GM23338 (cell line): ENCODE measurements at regions not wholly inside any gene's neighbourhood (a gene's known extent, or its start where the extent isn't known, plus 50 kb on each side); places are given as distances from the start of the nearest gene placed in this dataset.

Experiments
- ATAC-seq: fragments of 200-7000 bp; cut with Tn5 transposase; 3 replicates; pipeline ENCODE4 v1.9.1; 2020
- DNase-seq: peaks from one replicate; pipeline ENCODE4 v3.0.0-alpha.2; 2015; ENCODE audit warnings: low spot score
- H2AFZ ChIP-seq: fragments of 200-600 bp; sonication (generic); 2 replicates; pipeline ENCODE4 v1.8.0; 2016; ENCODE audit warnings: antibody characterized with exemption, mild to moderate bottlenecking, moderate library complexity
- H3F3A ChIP-seq: fragments of 200-600 bp; sonication (generic); replicated peaks from 2 replicates; pipeline ENCODE4 v1.8.0; 2017; ENCODE audit warnings: antibody characterized with exemption, mixed run types, low read depth
- H3K27ac ChIP-seq: fragments of 200-600 bp; sonication (generic); 2 replicates; pipeline ENCODE4 v1.6.1; 2016; ENCODE audit warnings: low read depth
- H3K27me3 ChIP-seq: fragments of 200-600 bp; sonication (generic); 2 replicates; pipeline ENCODE4 v1.8.0; 2016; ENCODE audit warnings: mild to moderate bottlenecking, mixed run types, moderate library complexity; ENCODE audit not compliant: insufficient read depth
- H3K36me3 ChIP-seq: fragments of 200-600 bp; sonication (generic); 2 replicates; pipeline ENCODE4 v1.8.0; 2016; ENCODE audit warnings: mild to moderate bottlenecking; ENCODE audit not compliant: insufficient read depth
- H3K4me1 ChIP-seq: fragments of 200-600 bp; sonication (generic); 2 replicates; pipeline ENCODE4 v1.8.0; 2016; ENCODE audit warnings: mild to moderate bottlenecking, moderate library complexity; ENCODE audit not compliant: insufficient read depth
- H3K4me2 ChIP-seq: fragments of 200-600 bp; sonication (generic); 2 replicates; pipeline ENCODE4 v1.7.1; 2017; ENCODE audit warnings: mixed run types
- H3K4me3 ChIP-seq: fragments of 200-600 bp; sonication (generic); 2 replicates; pipeline ENCODE4 v1.6.1; 2016; ENCODE audit warnings: mixed run types
- H3K79me2 ChIP-seq: fragments of 200-600 bp; sonication (generic); replicated peaks from 2 replicates; pipeline ENCODE4 v1.8.0; 2017; ENCODE audit warnings: mild to moderate bottlenecking; ENCODE audit not compliant: insufficient read depth
- H3K9me2 ChIP-seq: fragments of 200-600 bp; sonication (generic); 2 replicates; pipeline ENCODE4 v1.8.0; 2017; ENCODE audit not compliant: insufficient read depth
- H4K20me1 ChIP-seq: fragments of 200-600 bp; sonication (generic); replicated peaks from 2 replicates; pipeline ENCODE4 v1.8.0; 2017; ENCODE audit warnings: mild to moderate bottlenecking; ENCODE audit not compliant: insufficient read depth
- H3K27ac Mint-ChIP-seq: 2 replicates; pipeline ENCODE4 v1.8.0; 2020; ENCODE audit warnings: inconsistent platforms, mild to moderate bottlenecking, moderate library complexity, mixed read lengths
- H3K27me3 Mint-ChIP-seq: 3 replicates; pipeline ENCODE4 v1.8.0; 2022; ENCODE audit warnings: low read depth, mild to moderate bottlenecking, moderate library complexity, mixed read lengths, inconsistent platforms; ENCODE audit not compliant: insufficient read depth, poor library complexity
- H3K36me3 Mint-ChIP-seq: 3 replicates; pipeline ENCODE4 v1.8.0; 2021; ENCODE audit warnings: low read depth, mild to moderate bottlenecking, inconsistent platforms, moderate library complexity, mixed read lengths
- H3K4me1 Mint-ChIP-seq: 3 replicates; pipeline ENCODE4 v1.8.0; 2020; ENCODE audit warnings: mild to moderate bottlenecking, inconsistent platforms, mixed read lengths
- H3K4me3 Mint-ChIP-seq: 3 replicates; pipeline ENCODE4 v1.8.0; 2021; ENCODE audit warnings: moderate library complexity, mild to moderate bottlenecking, inconsistent platforms, mixed read lengths
- H3K9me3 Mint-ChIP-seq: 3 replicates; pipeline ENCODE4 v1.8.0; 2020; ENCODE audit warnings: moderate library complexity, mild to moderate bottlenecking, inconsistent platforms, mixed read lengths
- CREB1 ChIP-seq: fragments of 250-450 bp; sonication (Bioruptor Pico); IDR thresholded peaks from 2 replicates; pipeline ENCODE4 v1.5.0; 2020; ENCODE audit warnings: low read depth, mild to moderate bottlenecking, moderate library complexity
- CTCF ChIP-seq, 2 experiments: fragments of 200-600 bp in 1 of 2; sonication (generic) in 1 of 2; conservative IDR thresholded peaks; 2 replicates each; pipeline versions ENCODE4 v1.5.1 to v1.6.1; 2016 to 2017; ENCODE audit warnings: antibody characterized with exemption in 2 of 2, low read depth in 2 of 2, mild to moderate bottlenecking in 2 of 2, moderate library complexity in 1 of 2
- ETS1 ChIP-seq: IDR thresholded peaks from 2 replicates; pipeline ENCODE4 v1.6.1; 2016; ENCODE audit warnings: antibody characterized with exemption
- EZH2 ChIP-seq: fragments of 200-600 bp; sonication (generic); IDR thresholded peaks from one replicate; pipeline ENCODE4 v1.8.0; 2017; ENCODE audit warnings: antibody characterized with exemption, mild to moderate bottlenecking, low read depth; ENCODE audit not compliant: unreplicated experiment
- EZH2phosphoT487 ChIP-seq: fragments of 200-600 bp; sonication (generic); IDR thresholded peaks from one replicate; pipeline ENCODE4 v1.8.1; 2018; ENCODE audit warnings: antibody characterized with exemption; ENCODE audit not compliant: unreplicated experiment
- JUNB ChIP-seq: IDR thresholded peaks from one replicate; pipeline ENCODE4 v1.6.1; 2016; ENCODE audit warnings: antibody characterized with exemption; ENCODE audit not compliant: unreplicated experiment
- NANOG ChIP-seq: IDR thresholded peaks from 2 replicates; pipeline ENCODE4 v1.6.1; 2016; ENCODE audit warnings: antibody characterized with exemption, borderline replicate concordance
- POLR2AphosphoS5 ChIP-seq: IDR thresholded peaks from 2 replicates; pipeline ENCODE4 v1.6.1; 2016; ENCODE audit warnings: antibody characterized with exemption, low read depth
- REST ChIP-seq: IDR thresholded peaks from one replicate; pipeline ENCODE4 v1.6.1; 2018; ENCODE audit warnings: antibody characterized with exemption; ENCODE audit not compliant: unreplicated experiment
- STAT1 ChIP-seq: IDR thresholded peaks from one replicate; pipeline ENCODE4 v1.6.1; 2016; ENCODE audit warnings: antibody characterized with exemption; ENCODE audit not compliant: unreplicated experiment
- ZNF114 ChIP-seq: fragments of 250-450 bp; sonication (Bioruptor Pico); IDR thresholded peaks from 2 replicates; pipeline ENCODE4 v1.5.0; 2020; ENCODE audit warnings: mild to moderate bottlenecking, moderate library complexity
- ZNF331 ChIP-seq: fragments of 250-450 bp; sonication (Bioruptor Pico); IDR thresholded peaks from 2 replicates; pipeline ENCODE4 v1.5.0; 2020; ENCODE audit warnings: low read depth, mild to moderate bottlenecking, moderate library complexity
- ZNF462 ChIP-seq: fragments of 250-450 bp; sonication (Bioruptor Pico); IDR thresholded peaks from 2 replicates; pipeline ENCODE4 v1.5.0; 2020; ENCODE audit warnings: mild to moderate bottlenecking, moderate library complexity

GRCh38 chr5:56282951-56283350 is 49.8 kb upstream of the ANKRD55 start:
- Histone ChIP-seq H3K27ac (no peak overlapping the region), H2AFZ (no peak overlapping the region), H4K20me1 (no peaks in the 10 kb centered on the region), H3K36me3 (no peaks in the 10 kb centered on the region), H3K27me3 (no peaks in the 10 kb centered on the region), H3K79me2 (no peaks in the 10 kb centered on the region), H3K4me2 (no peak overlapping the region), H3K4me3 (no peak overlapping the region), H3K9me2 (0 out of 2 replicates have a peak, but pooled peaks cover 4% of the 10 kb centered on the region), H3K4me1 (no peaks in the 10 kb centered on the region), H3F3A (no peaks in the 10 kb centered on the region)
- H3K27me3 Mint-ChIP-seq = no peaks in the 10 kb centered on the region
- DNase-seq (no peak), ATAC-seq (no peak)
- no peak overlapping the region for H3K4me3 Mint-ChIP-seq
- no peak overlapping the region for H3K27ac Mint-ChIP-seq
- TF ChIP-seq EZH2 (no peak), REST (no peak), ZNF462 (no peak), POLR2AphosphoS5 (no peak), JUNB (no peak), ZNF331 (CRISPR knock-in tag) (no peak), ETS1 (no peak), NANOG (no peak), EZH2phosphoT487 (no peak), STAT1 (no peak), ZNF114 (CRISPR knock-in tag) (no peak), CREB1 (CRISPR knock-in tag) (no peak), CTCF (conservative IDR thresholded peaks at IDR 0.05; ENCODE audit: low read depth in 2 of 2) (no peak)
- peaks cover 4% of the 10 kb centered on the region; the same call in 1 of the 3 replicates for H3K4me1 Mint-ChIP-seq
- no peaks in the 10 kb centered on the region for H3K36me3 Mint-ChIP-seq
- H3K9me3 Mint-ChIP-seq = no peaks in the 10 kb centered on the region; the same call in 2 of the 3 replicates
